H9 (cell line): ENCODE measurements at regions not wholly inside any gene's neighbourhood (a gene's known extent, or its start where the extent isn't known, plus 50 kb on each side); places are given as distances from the start of the nearest gene placed in this dataset.
A peak's percentile ranks its signal among the peaks of the same experiment; 100 is the strongest.

Source experiments
- DNase-seq: peaks from one replicate; pipeline ENCODE4 v3.0.0-alpha.2; 2017
- H2AFZ ChIP-seq: one replicate; pipeline ENCODE4 v1.6.1; 2013; ENCODE audit warnings: mild to moderate bottlenecking, low read length, control low read depth, moderate library complexity
- H2AK5ac ChIP-seq: 2 replicates; pipeline ENCODE4 v1.6.1; 2013; ENCODE audit warnings: low read length, control low read depth, mixed read lengths; ENCODE audit not compliant: insufficient read length
- H2BK120ac ChIP-seq: one replicate; pipeline ENCODE4 v1.6.1; 2013; ENCODE audit warnings: low read depth, mild to moderate bottlenecking, low read length, control low read depth, inconsistent platforms; ENCODE audit not compliant: poor library complexity, severe bottlenecking
- H2BK12ac ChIP-seq: 2 replicates; pipeline ENCODE4 v1.6.1; 2013; ENCODE audit warnings: low read length, control low read depth, mixed read lengths, low read depth; ENCODE audit not compliant: insufficient read length
- H2BK15ac ChIP-seq: 2 replicates; pipeline ENCODE4 v1.6.1; 2013; ENCODE audit warnings: low read depth, low read length, control low read depth
- H2BK20ac ChIP-seq: one replicate; pipeline ENCODE4 v1.6.1; 2013; ENCODE audit warnings: low read depth, mild to moderate bottlenecking, low read length, control low read depth, inconsistent platforms; ENCODE audit not compliant: poor library complexity, severe bottlenecking
- H2BK5ac ChIP-seq: 2 replicates; pipeline ENCODE4 v1.6.1; 2013; ENCODE audit warnings: low read length, control low read depth, mixed read lengths; ENCODE audit not compliant: insufficient read length
- H3K14ac ChIP-seq: 2 replicates; pipeline ENCODE4 v1.6.1; 2013; ENCODE audit warnings: low read length, control low read depth; ENCODE audit not compliant: insufficient read depth
- H3K18ac ChIP-seq: 2 replicates; pipeline ENCODE4 v1.6.1; 2013; ENCODE audit warnings: low read depth, mild to moderate bottlenecking, mixed read lengths, low read length, control low read depth; ENCODE audit not compliant: insufficient read length
- H3K23ac ChIP-seq: 2 replicates; pipeline ENCODE4 v1.6.1; 2013; ENCODE audit warnings: low read length, control low read depth, mixed read lengths, low read depth; ENCODE audit not compliant: insufficient read length
- H3K23me2 ChIP-seq: 2 replicates; pipeline ENCODE4 v1.6.1; 2013; ENCODE audit warnings: low read depth, mild to moderate bottlenecking, mixed read lengths, low read length, control low read depth; ENCODE audit not compliant: insufficient read length, poor library complexity, severe bottlenecking
- H3K27ac ChIP-seq: 2 replicates; pipeline ENCODE4 v1.5.1; 2013; ENCODE audit warnings: low read length, control low read depth, mixed read lengths, low read depth; ENCODE audit not compliant: insufficient read length
- H3K27me3 ChIP-seq: 2 replicates; pipeline ENCODE4 v1.6.1; 2013; ENCODE audit warnings: low read length, control low read depth, inconsistent platforms; ENCODE audit not compliant: insufficient read depth
- H3K4ac ChIP-seq: 2 replicates; pipeline ENCODE4 v1.6.1; 2013; ENCODE audit warnings: low read depth, mild to moderate bottlenecking, control low read depth, inconsistent platforms, low read length, moderate library complexity
- H3K4me1 ChIP-seq: 2 replicates; pipeline ENCODE4 v1.6.1; 2013; ENCODE audit warnings: low read length, control low read depth, inconsistent platforms; ENCODE audit not compliant: insufficient read depth
- H3K4me2 ChIP-seq: 2 replicates; pipeline ENCODE4 v1.6.1; 2013; ENCODE audit warnings: low read length, control low read depth, mixed read lengths; ENCODE audit not compliant: insufficient read length, insufficient read depth
- H3K56ac ChIP-seq: 2 replicates; pipeline ENCODE4 v1.6.1; 2013; ENCODE audit warnings: low read depth, mild to moderate bottlenecking, mixed read lengths, low read length, control low read depth; ENCODE audit not compliant: insufficient read length
- H3K79me1 ChIP-seq: 2 replicates; pipeline ENCODE4 v1.6.1; 2013; ENCODE audit warnings: low read depth, mild to moderate bottlenecking, moderate library complexity, low read length, control low read depth, inconsistent platforms; ENCODE audit not compliant: insufficient read depth, poor library complexity, severe bottlenecking
- H3K79me2 ChIP-seq: 2 replicates; pipeline ENCODE4 v1.6.1; 2013; ENCODE audit warnings: low read length, control low read depth, inconsistent platforms; ENCODE audit not compliant: insufficient read depth
- H3K9ac ChIP-seq: 2 replicates; pipeline ENCODE4 v1.6.1; 2013; ENCODE audit warnings: low read length, control low read depth, mixed read lengths; ENCODE audit not compliant: insufficient read length; ENCODE audit errors: extremely low read depth
- H3K9me3 ChIP-seq: one replicate; pipeline ENCODE4 v1.6.1; 2013; ENCODE audit warnings: low read depth, low read length, inconsistent platforms; ENCODE audit not compliant: control insufficient read depth
- H3T11ph ChIP-seq: one replicate; pipeline ENCODE4 v1.6.1; 2013; ENCODE audit warnings: mild to moderate bottlenecking, low read length, control low read depth, inconsistent platforms
- H4K20me1 ChIP-seq: one replicate; pipeline ENCODE4 v1.6.1; 2013; ENCODE audit not compliant: control insufficient read depth, insufficient read length, insufficient read depth
- H4K5ac ChIP-seq: 2 replicates; pipeline ENCODE4 v1.6.1; 2013; ENCODE audit warnings: low read depth, mild to moderate bottlenecking, mixed read lengths, low read length, control low read depth; ENCODE audit not compliant: insufficient read length
- H4K8ac ChIP-seq: replicated peaks from 2 replicates; pipeline ENCODE4 v1.6.1; 2013; ENCODE audit warnings: low read length, control low read depth, mixed read lengths, low read depth; ENCODE audit not compliant: insufficient read length
- H4K91ac ChIP-seq: 2 replicates; pipeline ENCODE4 v1.6.1; 2013; ENCODE audit warnings: low read depth, mild to moderate bottlenecking, moderate library complexity, mixed read lengths, low read length, control low read depth; ENCODE audit not compliant: insufficient read length
- H3K27ac Mint-ChIP-seq, 3 experiments: 2 replicates in 2 of 3; 3 replicates in 1 of 3; pipeline ENCODE4 v1.8.0; 2020 to 2021; ENCODE audit warnings: mixed read lengths in 3 of 3, mild to moderate bottlenecking in 1 of 3, moderate library complexity in 1 of 3
- H3K27me3 Mint-ChIP-seq: 2 replicates; pipeline ENCODE4 v1.8.0; 2021; ENCODE audit warnings: low read depth, mild to moderate bottlenecking, moderate library complexity, mixed read lengths
- H3K36me3 Mint-ChIP-seq, 3 experiments: 2 replicates in 2 of 3; 3 replicates in 1 of 3; pipeline ENCODE4 v1.8.0; 2020 to 2021; ENCODE audit warnings: low read depth in 3 of 3, mixed read lengths in 3 of 3; ENCODE audit not compliant: insufficient read depth in 1 of 3
- H3K4me1 Mint-ChIP-seq, 2 experiments: 2 replicates each; pipeline ENCODE4 v1.8.0; 2020; ENCODE audit warnings: mixed read lengths in 2 of 2
- H3K4me3 Mint-ChIP-seq, 2 experiments: 2 replicates in 1 of 2; 3 replicates in 1 of 2; pipeline ENCODE4 v1.8.0; 2020 to 2021; ENCODE audit warnings: mild to moderate bottlenecking in 2 of 2, mixed read lengths in 2 of 2, moderate library complexity in 1 of 2
- H3K9me3 Mint-ChIP-seq, 2 experiments: 2 replicates in 1 of 2; 3 replicates in 1 of 2; pipeline ENCODE4 v1.8.0; 2020; ENCODE audit warnings: mild to moderate bottlenecking in 2 of 2, mixed read lengths in 2 of 2, moderate library complexity in 1 of 2
- CTCF ChIP-seq: fragments of 200-600 bp; sonication (generic); conservative IDR thresholded peaks from 3 replicates; pipeline ENCODE4 v1.8.0; 2021; ENCODE audit warnings: antibody characterized with exemption, mild to moderate bottlenecking
- WGBS: extraction: QIAGEN DNeasy Blood & Tissue Kit; methylation state at CpG from one replicate; pipeline ENCODE4 v1.1.7; 2013; ENCODE audit warnings: missing lambda C conversion rate, low lambda C conversion rate, mixed read lengths; ENCODE audit not compliant: insufficient read length; ENCODE audit errors: extremely low coverage; 5-methylcytosine and 5-hydroxymethylcytosine counted together

GRCh38 chr16:87067836-87068761, 249.1 kb downstream of the C16orf95 start:
- Histone ChIP-seq H2BK12ac (no peak overlapping the region), H4K91ac (no peak overlapping the region), H3K23me2 (no peaks in the 10 kb centered on the region), H3K79me1 (no peaks in the 10 kb centered on the region), H3T11ph (no peak overlapping the region), H3K18ac (no peak overlapping the region), H4K5ac (no peak overlapping the region), H3K79me2 (no peaks in the 10 kb centered on the region), H3K27me3 (no peaks in the 10 kb centered on the region), H3K27ac (no peak overlapping the region), H4K20me1 (no peaks in the 10 kb centered on the region), H3K23ac (no peak overlapping the region), H3K9me3 (no peaks in the 10 kb centered on the region), H3K9ac (no peak overlapping the region), H2BK15ac (no peak overlapping the region), H2AK5ac (no peak overlapping the region), H2BK120ac (no peak overlapping the region), H4K8ac (no peak overlapping the region), H3K4ac (no peak overlapping the region), H3K56ac (no peak overlapping the region), H3K4me2 (no peak overlapping the region), H2BK20ac (no peak overlapping the region), H3K4me1 (peaks cover 3% of the 10 kb centered on the region), H3K14ac (no peak overlapping the region), H2AFZ (no peak overlapping the region), H2BK5ac (no peak overlapping the region)
- H3K4me1 Mint-ChIP-seq, result peaks cover 34 to 43% of the 10 kb centered on the region in 2 experiments
- DNase-seq, result no peak
- H3K36me3 Mint-ChIP-seq, result no peaks in the 10 kb centered on the region
- no peaks in the 10 kb centered on the region for H3K9me3 Mint-ChIP-seq
- WGBS, result no CpG with 5 or more reads among the region's 40 CpGs
- H3K27me3 Mint-ChIP-seq, result peaks cover 3% of the 10 kb centered on the region
- no peak for TF ChIP-seq CTCF
- H3K27ac Mint-ChIP-seq, result peak overlapping the region in 1 of 3 experiments; percentile 86; a peak in 1 of 7 replicates
- no peak overlapping the region; a peak in 1 of 5 replicates for H3K4me3 Mint-ChIP-seq
